Uterus (tissue), 3 donors: ENCODE measurements at regions not wholly inside any gene's neighbourhood (a gene's known extent, or its start where the extent isn't known, plus 50 kb on each side); places are given as distances from the start of the nearest gene placed in this dataset.

Experiments
- DNase-seq, 2 donors: peaks; one replicate each; pipeline ENCODE4 v3.0.0-alpha.2; 2019 to 2020
- H3K27ac ChIP-seq, 2 donors: fragments of 200-600 bp; sonication (generic); 1 replicate in 1 of 2; 2 replicates in 1 of 2; pipeline ENCODE4 v1.5.1; 2016 to 2018
- H3K27me3 ChIP-seq, 2 donors: fragments of 200-600 bp; sonication (generic); one replicate each; pipeline ENCODE4 v1.5.1; 2018 to 2019; ENCODE audit warnings: control low read depth in 1 of 2
- H3K36me3 ChIP-seq, 2 donors: fragments of 200-600 bp; sonication (generic); one replicate each; pipeline ENCODE4 v1.5.1; 2019; ENCODE audit warnings: control low read depth in 1 of 2
- H3K4me1 ChIP-seq, 2 donors: fragments of 200-600 bp; sonication (generic); one replicate each; pipeline ENCODE4 v1.5.1; 2018 to 2019; ENCODE audit warnings: control low read depth in 1 of 2
- H3K4me3 ChIP-seq, 2 donors: fragments of 200-600 bp; sonication (generic); 1 replicate in 1 of 2; 2 replicates in 1 of 2; pipeline ENCODE4 v1.5.1; 2018 to 2019; ENCODE audit warnings: mild to moderate bottlenecking in 1 of 2
- H3K9me3 ChIP-seq, 2 donors: fragments of 200-600 bp; sonication (generic); one replicate each; pipeline ENCODE4 v1.5.1; 2019; ENCODE audit warnings: control low read depth in 1 of 2
- POLR2A ChIP-seq, 2 donors: fragments of 450-650 bp; IDR thresholded peaks; one replicate each; pipeline ENCODE4 v1.6.1; 2016; ENCODE audit warnings: antibody characterized with exemption in 2 of 2, mild to moderate bottlenecking in 1 of 2, moderate library complexity in 1 of 2
- intact Hi-C: fragments of 100-400 bp; cut with DNase I; formaldehyde crosslinking; loops from one replicate; pipeline ENCODE4 v1.15.1; 2023; ENCODE audit warnings: low total_unique reads
- TF ChIP-seq, protein P1 (sequence below), 4 experiments: fragments of 200-600 bp in 2 of 4; fragments of 450-650 bp in 2 of 4; sonication (generic) in 2 of 4; IDR thresholded peaks; one replicate each; pipeline ENCODE4 v1.5.1; 2016 to 2019; ENCODE audit warnings: antibody characterized with exemption in 4 of 4, mild to moderate bottlenecking in 2 of 4, moderate library complexity in 1 of 4
- donor health status: DM: yes; HTN: yes; CAD: no.

GRCh38 chr4:120005527-120005926 is 61.1 kb downstream of the MAD2L1 start:
- no peaks in the 10 kb centered on the region for H3K27me3 ChIP-seq
- no peak overlapping the region for H3K4me3 ChIP-seq
- H3K27ac ChIP-seq = no peak overlapping the region
- H3K9me3 ChIP-seq = no peaks in the 10 kb centered on the region
- no peaks in the 10 kb centered on the region for H3K36me3 ChIP-seq
- no peak for DNase-seq
- TF ChIP-seq POLR2A (IDR thresholded peaks at IDR 0.05) = no peak
- TF ChIP-seq, protein P1, sequence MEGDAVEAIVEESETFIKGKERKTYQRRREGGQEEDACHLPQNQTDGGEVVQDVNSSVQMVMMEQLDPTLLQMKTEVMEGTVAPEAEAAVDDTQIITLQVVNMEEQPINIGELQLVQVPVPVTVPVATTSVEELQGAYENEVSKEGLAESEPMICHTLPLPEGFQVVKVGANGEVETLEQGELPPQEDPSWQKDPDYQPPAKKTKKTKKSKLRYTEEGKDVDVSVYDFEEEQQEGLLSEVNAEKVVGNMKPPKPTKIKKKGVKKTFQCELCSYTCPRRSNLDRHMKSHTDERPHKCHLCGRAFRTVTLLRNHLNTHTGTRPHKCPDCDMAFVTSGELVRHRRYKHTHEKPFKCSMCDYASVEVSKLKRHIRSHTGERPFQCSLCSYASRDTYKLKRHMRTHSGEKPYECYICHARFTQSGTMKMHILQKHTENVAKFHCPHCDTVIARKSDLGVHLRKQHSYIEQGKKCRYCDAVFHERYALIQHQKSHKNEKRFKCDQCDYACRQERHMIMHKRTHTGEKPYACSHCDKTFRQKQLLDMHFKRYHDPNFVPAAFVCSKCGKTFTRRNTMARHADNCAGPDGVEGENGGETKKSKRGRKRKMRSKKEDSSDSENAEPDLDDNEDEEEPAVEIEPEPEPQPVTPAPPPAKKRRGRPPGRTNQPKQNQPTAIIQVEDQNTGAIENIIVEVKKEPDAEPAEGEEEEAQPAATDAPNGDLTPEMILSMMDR (IDR thresholded peaks at IDR 0.05) = no peak
- intact Hi-C loops = no loop called here
- H3K4me1 ChIP-seq = no peaks in the 10 kb centered on the region

GRCh38 chr4:120005076-120005475 is 61.6 kb downstream of the MAD2L1 start:
- no peak for TF ChIP-seq POLR2A (IDR thresholded peaks at IDR 0.05)
- Histone ChIP-seq H3K9me3 (no peaks in the 10 kb centered on the region), H3K27me3 (no peaks in the 10 kb centered on the region), H3K27ac (no peak overlapping the region), H3K4me1 (no peaks in the 10 kb centered on the region), H3K4me3 (no peak overlapping the region), H3K36me3 (no peaks in the 10 kb centered on the region)
- intact Hi-C loops = no loop called here
- no peak for DNase-seq

GRCh38 chr4:120004054-120004453 is 62.6 kb downstream of the MAD2L1 start:
- DNase-seq = no peak
- TF ChIP-seq, protein P1 (IDR thresholded peaks at IDR 0.05) = no peak
- TF ChIP-seq POLR2A (IDR thresholded peaks at IDR 0.05) = no peak
- intact Hi-C loops = no loop called here
- Histone ChIP-seq H3K4me3 (no peak overlapping the region), H3K9me3 (no peaks in the 10 kb centered on the region), H3K36me3 (no peaks in the 10 kb centered on the region), H3K27me3 (no peaks in the 10 kb centered on the region), H3K4me1 (no peaks in the 10 kb centered on the region), H3K27ac (no peak overlapping the region)

- intact Hi-C loops = no loop called here
- no peak overlapping the region for H3K27ac ChIP-seq
Observed at GRCh38 chr4:120003193-120003592, 63.5 kb downstream of the MAD2L1 start.

GRCh38 chr4:120001850-120002249 is 64.8 kb downstream of the MAD2L1 start:
- TF ChIP-seq, protein P1 (IDR thresholded peaks at IDR 0.05) = no peak
- no peak for TF ChIP-seq POLR2A (IDR thresholded peaks at IDR 0.05)
- H3K4me3 ChIP-seq = no peak overlapping the region
- H3K36me3 ChIP-seq = no peaks in the 10 kb centered on the region
- DNase-seq = no peak
- no peaks in the 10 kb centered on the region for H3K9me3 ChIP-seq
- no peaks in the 10 kb centered on the region for H3K4me1 ChIP-seq
- intact Hi-C loops = no loop called here
- H3K27me3 ChIP-seq = no peaks in the 10 kb centered on the region
- no peak overlapping the region for H3K27ac ChIP-seq

More at GRCh38 chr4:120003193-120003592, 63.5 kb downstream of the MAD2L1 start:
- Histone ChIP-seq H3K9me3 (no peaks in the 10 kb centered on the region), H3K36me3 (no peaks in the 10 kb centered on the region), H3K27me3 (no peaks in the 10 kb centered on the region), H3K4me1 (no peaks in the 10 kb centered on the region), H3K4me3 (no peak overlapping the region)
- no peak for DNase-seq
- TF ChIP-seq, protein P1 (IDR thresholded peaks at IDR 0.05) = no peak
- TF ChIP-seq POLR2A (IDR thresholded peaks at IDR 0.05) = no peak
